ENCODE measurements at regions not wholly inside any gene's neighbourhood (a gene's known extent, or its start where the extent isn't known, plus 50 kb on each side); places are given as distances from the start of the nearest gene placed in this dataset.
"Not testable (repeated sequence)": the region's sequence is repeated elsewhere in the genome, so short reads cannot be mapped to it uniquely, and the experiment has no call there.

- not testable (repeated sequence) for TF ChIP-seq POLR2AphosphoS5 (IDR thresholded peaks at IDR 0.05; ENCODE audit: insufficient read depth in 1 of 2, low read depth in 1 of 2); CTCF (IDR thresholded peaks at IDR 0.05)
Measured at GRCh38 chr11:21753244-21753767, 439.6 kb upstream of the ANO5 start.

Measured in vagina (tissue), 2 donors.